HG02798 (cell line): ENCODE measurements at regions not wholly inside any gene's neighbourhood (a gene's known extent, or its start where the extent isn't known, plus 50 kb on each side); places are given as distances from the start of the nearest gene placed in this dataset.

Source experiments
- ATAC-seq: cut with Tn5 transposase; IDR thresholded peaks from one replicate; pipeline ENCODE4 v1.9.1; 2021; ENCODE audit warnings: mild to moderate bottlenecking; ENCODE audit not compliant: unreplicated experiment, poor library complexity

GRCh38 chr12:108063192-108063591 is 65.9 kb upstream of the WSCD2 start:
- ATAC-seq: no peak

GRCh38 chr12:108065069-108065468 is 64.0 kb upstream of the WSCD2 start:
- ATAC-seq: no peak

- no peak for ATAC-seq
These were observed 62.2 kb upstream of the WSCD2 start for GRCh38 chr12:108066583-108067577.

- no peak for ATAC-seq
These were observed 59.4 kb upstream of the WSCD2 start for GRCh38 chr12:108069651-108070165.

- ATAC-seq: no peak
These were observed 53.5 kb upstream of the WSCD2 start for GRCh38 chr12:108075561-108075960.

- ATAC-seq: no peak
These were observed 52.5 kb upstream of the WSCD2 start for GRCh38 chr12:108076556-108076955.

GRCh38 chr12:108078428-108078827 is 50.7 kb upstream of the WSCD2 start:
- no peak for ATAC-seq
